ENCODE measurements at regions not wholly inside any gene's neighbourhood (a gene's known extent, or its start where the extent isn't known, plus 50 kb on each side); places are given as distances from the start of the nearest gene placed in this dataset.

DNA sequence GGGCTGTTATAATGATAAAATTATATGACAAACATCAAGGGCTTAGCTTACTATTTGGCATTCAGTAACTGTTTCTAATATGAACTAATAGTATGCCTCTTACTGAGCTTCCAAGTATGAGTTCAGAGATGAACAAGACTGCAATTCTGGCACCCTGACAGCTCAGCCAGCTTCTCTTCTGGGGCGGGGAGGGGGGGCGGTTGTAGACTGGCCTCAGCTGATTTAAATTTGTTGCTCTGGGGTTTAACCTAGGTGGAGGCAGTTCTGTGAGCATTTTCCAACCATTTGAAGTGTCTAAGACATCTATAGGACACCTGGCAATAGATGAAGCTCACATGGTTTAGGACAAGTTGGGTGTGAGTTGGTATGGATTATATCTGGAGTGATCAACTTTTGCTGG lies 401.9 kb downstream of the QKI start:
- TF ChIP-seq, protein P1, sequence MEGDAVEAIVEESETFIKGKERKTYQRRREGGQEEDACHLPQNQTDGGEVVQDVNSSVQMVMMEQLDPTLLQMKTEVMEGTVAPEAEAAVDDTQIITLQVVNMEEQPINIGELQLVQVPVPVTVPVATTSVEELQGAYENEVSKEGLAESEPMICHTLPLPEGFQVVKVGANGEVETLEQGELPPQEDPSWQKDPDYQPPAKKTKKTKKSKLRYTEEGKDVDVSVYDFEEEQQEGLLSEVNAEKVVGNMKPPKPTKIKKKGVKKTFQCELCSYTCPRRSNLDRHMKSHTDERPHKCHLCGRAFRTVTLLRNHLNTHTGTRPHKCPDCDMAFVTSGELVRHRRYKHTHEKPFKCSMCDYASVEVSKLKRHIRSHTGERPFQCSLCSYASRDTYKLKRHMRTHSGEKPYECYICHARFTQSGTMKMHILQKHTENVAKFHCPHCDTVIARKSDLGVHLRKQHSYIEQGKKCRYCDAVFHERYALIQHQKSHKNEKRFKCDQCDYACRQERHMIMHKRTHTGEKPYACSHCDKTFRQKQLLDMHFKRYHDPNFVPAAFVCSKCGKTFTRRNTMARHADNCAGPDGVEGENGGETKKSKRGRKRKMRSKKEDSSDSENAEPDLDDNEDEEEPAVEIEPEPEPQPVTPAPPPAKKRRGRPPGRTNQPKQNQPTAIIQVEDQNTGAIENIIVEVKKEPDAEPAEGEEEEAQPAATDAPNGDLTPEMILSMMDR (IDR thresholded peaks at IDR 0.05; ENCODE audit: control insufficient read depth, extremely low read depth, insufficient read depth) = no peak
- no peak overlapping the region for H3K4me3 ChIP-seq (ENCODE audit: low read depth, low read length)
- DNase-seq (ENCODE audit: low read depth) = no peak

DNA sequence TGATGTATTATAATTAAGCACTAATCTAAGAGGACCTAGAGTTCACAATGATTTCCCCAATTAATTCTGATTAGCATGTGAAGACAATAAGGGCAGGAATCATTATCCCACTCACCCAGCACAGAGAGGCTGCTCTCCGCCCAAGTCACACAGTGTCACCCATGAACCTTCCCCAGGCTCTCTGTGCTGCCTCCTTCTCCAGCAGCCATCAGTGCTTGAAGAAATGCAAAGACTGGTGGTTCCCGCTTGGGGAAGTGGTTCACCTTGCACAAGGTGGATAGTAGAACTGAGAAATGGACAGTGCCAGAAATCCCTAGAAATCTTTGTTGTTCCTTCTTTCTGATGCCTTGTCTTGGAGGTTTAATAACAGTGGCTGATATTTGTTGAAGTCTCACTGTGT lies 401.3 kb downstream of the QKI start:
- DNase-seq (ENCODE audit: low read depth) = no peak
- H3K4me3 ChIP-seq (ENCODE audit: low read depth, low read length) = no peak overlapping the region
- TF ChIP-seq, protein P1 (IDR thresholded peaks at IDR 0.05; ENCODE audit: control insufficient read depth, extremely low read depth, insufficient read depth) = no peak

DNA sequence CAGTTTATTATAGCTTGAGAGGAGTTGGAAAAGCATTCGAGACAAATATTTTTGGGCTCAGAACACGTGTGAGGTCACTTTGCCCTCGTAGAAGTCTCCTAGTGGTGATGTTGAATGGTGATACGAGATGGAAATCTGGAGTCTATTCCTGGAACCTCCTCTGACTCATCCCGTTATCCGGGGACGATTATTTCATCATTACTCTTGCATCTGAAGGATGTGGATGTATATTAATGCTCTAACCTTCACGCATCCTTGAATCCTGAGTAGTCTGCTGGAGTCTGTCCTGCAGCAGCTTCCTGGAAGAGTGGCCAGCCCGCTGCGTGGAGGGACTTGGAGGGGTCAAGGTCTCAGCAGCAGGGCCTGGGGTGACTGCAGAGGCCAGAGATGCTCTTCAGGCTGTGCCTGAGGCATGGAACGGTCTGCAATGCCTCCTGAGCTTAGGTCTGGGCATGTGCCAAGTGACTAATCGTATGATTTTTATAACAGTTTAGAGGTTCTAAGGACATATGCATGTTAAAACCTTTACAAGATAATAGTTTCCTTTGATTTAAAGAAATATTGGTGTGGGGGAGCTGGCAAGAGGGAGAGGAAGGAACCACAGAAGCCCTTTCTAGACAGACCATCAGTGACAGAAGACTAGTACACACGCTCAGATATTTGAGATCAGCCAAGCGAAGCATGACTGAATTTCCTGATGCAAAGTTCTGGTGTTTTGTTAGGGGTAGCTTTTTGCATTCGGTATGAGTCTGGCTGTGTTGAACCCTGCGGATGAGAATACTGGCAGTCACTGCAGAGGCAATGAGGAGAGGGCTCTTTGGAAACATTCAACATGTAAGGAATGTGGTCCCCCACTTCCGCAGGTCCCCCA lies 400.2 kb downstream of the QKI start:
- DNase-seq (ENCODE audit: low read depth) = no peak
- H3K4me3 ChIP-seq (ENCODE audit: low read depth, low read length) = no peak overlapping the region
- TF ChIP-seq, protein P1 (IDR thresholded peaks at IDR 0.05; ENCODE audit: control insufficient read depth, extremely low read depth, insufficient read depth) = no peak

DNA sequence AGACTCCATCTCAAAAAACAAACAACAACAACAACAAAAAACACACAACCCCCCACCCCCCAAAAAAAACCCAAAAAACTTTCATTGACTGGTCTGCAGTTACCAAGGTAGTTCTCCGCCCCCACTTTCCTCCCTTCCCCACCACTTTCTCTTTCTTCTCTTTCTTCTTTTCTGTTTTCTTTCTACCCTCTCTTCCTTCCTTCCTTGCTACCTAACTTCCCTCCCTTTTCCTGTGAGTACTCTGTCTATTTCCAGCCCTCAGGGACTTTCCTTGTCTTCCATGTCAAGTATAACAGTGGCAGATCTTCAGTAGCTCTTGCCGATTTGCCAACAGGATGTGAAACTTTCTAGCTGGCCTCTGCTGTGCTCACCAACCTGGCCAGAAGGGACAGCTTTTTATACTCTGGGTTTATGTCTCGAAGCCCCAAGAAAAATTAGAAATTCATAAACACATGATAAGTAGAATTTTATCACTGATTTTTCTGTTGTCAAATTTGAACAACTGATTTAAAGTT lies 399.5 kb downstream of the QKI start:
- TF ChIP-seq, protein P1 (IDR thresholded peaks at IDR 0.05; ENCODE audit: control insufficient read depth, extremely low read depth, insufficient read depth) = no peak
- no peak for DNase-seq (ENCODE audit: low read depth)
- no peak overlapping the region for H3K4me3 ChIP-seq (ENCODE audit: low read depth, low read length)

DNA sequence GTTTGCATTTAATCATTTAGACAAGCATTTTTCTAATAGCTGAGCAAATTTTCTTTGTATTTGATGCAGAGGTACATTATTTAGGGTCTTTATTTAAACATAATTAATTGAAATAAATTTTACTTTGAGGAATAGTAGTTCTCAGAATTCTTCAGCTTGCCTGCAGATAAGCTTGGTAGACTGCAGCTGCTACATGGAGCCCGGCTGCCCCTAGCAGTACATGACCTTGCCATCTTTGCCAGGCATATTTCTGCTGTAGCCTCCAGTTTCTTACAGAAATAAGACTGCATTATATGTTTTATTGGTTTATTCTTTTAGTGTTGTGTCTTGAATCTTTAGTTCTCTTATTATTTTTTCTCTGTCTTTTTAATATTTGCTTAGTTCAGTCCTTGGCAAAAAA lies 396.8 kb downstream of the QKI start:
- H3K4me3 ChIP-seq (ENCODE audit: low read depth, low read length) = no peak overlapping the region
- TF ChIP-seq, protein P1 (IDR thresholded peaks at IDR 0.05; ENCODE audit: control insufficient read depth, extremely low read depth, insufficient read depth) = no peak
- no peak for DNase-seq (ENCODE audit: low read depth)

DNA sequence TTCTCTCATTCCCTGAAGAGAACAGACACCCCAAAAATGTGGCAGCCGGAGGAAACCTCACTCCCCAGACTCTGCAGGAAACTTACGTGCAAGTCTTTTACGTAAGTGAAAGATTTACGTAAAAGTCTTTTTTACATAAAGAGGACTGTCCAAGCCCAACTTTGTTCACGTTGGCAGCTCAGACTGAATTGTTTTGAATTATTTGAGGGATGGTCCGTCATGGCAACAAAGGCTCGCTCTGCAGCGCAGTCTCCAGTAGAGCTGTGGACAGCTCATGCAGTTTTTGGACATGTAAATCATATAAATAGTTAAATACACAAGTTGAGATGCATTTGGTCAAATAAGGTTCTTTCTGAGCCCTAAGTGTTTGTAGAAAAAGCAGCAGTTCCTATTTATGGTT lies 394.8 kb downstream of the QKI start:
- no peak overlapping the region for H3K4me3 ChIP-seq (ENCODE audit: low read depth, low read length)
- TF ChIP-seq, protein P1 (IDR thresholded peaks at IDR 0.05; ENCODE audit: control insufficient read depth, extremely low read depth, insufficient read depth) = no peak
- no peak for DNase-seq (ENCODE audit: low read depth)
